Left lung (tissue), 4 donors: ENCODE measurements at regions not wholly inside any gene's neighbourhood (a gene's known extent, or its start where the extent isn't known, plus 50 kb on each side); places are given as distances from the start of the nearest gene placed in this dataset.

Experiments used
- ATAC-seq: fragments of 200-7000 bp; cut with Tn5 transposase; one replicate; pipeline ENCODE4 v1.9.1; 2020; ENCODE audit warnings: moderate library complexity
- DNase-seq, 4 donors: peaks; one replicate each; pipeline ENCODE4 v3.0.0-alpha.2; 2013 to 2020
- H3K27ac ChIP-seq, 2 donors: fragments of 200-600 bp; sonication (generic) in 1 of 2; one replicate each; pipeline versions ENCODE4 v1.5.0 to v1.8.0; 2020 to 2021
- H3K27me3 ChIP-seq, 2 donors: fragments of 200-600 bp; sonication (generic) in 1 of 2; one replicate each; pipeline versions ENCODE4 v1.5.0 to v1.8.0; 2020 to 2021
- H3K36me3 ChIP-seq, 2 donors: fragments of 200-600 bp; sonication (generic) in 1 of 2; one replicate each; pipeline versions ENCODE4 v1.5.0 to v1.8.0; 2020 to 2021
- H3K4me1 ChIP-seq, 2 donors: fragments of 200-600 bp; one replicate each; pipeline ENCODE4 v1.8.0; 2021
- H3K4me3 ChIP-seq, 2 donors: fragments of 200-600 bp; sonication (generic) in 1 of 2; one replicate each; pipeline versions ENCODE4 v1.5.0 to v1.8.0; 2020 to 2021; ENCODE audit warnings: mild to moderate bottlenecking in 1 of 2
- H3K9me3 ChIP-seq, 2 donors: fragments of 200-600 bp; sonication (generic) in 1 of 2; one replicate each; pipeline versions ENCODE4 v1.5.0 to v1.8.0; 2020 to 2021
- intact Hi-C, 2 donors: fragments of 100-400 bp; cut with DNase I; formaldehyde crosslinking; loops; one replicate each; pipeline versions ENCODE4 v1.11.2 to v1.14.2; 2022
- TF ChIP-seq, protein P1 (sequence below), 2 donors: fragments of 200-600 bp; sonication (generic) in 1 of 2; IDR thresholded peaks; one replicate each; pipeline versions ENCODE4 v1.5.0 to v1.8.0; 2021; ENCODE audit warnings: antibody characterized with exemption in 2 of 2
- donor health status: DM: no; HTN: yes; CAD: no.
- donor health status: DM: no; HTN: no; CAD: no.

DNA sequence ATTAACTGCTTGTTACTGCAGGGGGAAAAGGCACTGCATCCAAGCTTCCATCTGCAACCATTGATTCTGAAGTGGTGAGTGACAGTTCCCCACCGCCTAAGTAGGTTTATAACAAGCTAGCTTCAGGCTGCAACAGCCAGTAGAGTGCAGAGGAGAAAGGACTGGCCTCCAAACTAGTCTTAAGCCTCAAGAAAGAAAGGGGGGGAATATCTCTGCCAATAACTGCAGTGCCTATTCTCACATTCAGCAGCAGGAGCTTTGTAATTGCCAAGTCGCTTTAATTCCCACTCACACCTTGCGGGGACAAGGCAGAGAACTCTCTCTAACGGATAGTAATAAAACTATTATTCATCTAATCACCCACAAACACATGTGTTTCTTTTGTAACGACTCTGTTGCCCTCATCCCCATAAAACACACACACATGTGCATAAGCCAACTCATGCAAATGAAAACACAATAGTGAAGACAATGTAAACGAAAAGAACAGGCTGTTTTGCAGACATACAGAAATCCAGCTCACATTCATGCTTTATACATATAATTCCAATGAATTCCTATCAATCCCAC, 1963.3 kb upstream of the PIK3C3 start:
- Histone ChIP-seq H3K36me3 (no peaks in the 10 kb centered on the region), H3K4me3 (no peak overlapping the region), H3K27me3 (no peaks in the 10 kb centered on the region), H3K9me3 (no peaks in the 10 kb centered on the region), H3K4me1 (no peaks in the 10 kb centered on the region), H3K27ac (no peak overlapping the region)
- TF ChIP-seq, protein P1, sequence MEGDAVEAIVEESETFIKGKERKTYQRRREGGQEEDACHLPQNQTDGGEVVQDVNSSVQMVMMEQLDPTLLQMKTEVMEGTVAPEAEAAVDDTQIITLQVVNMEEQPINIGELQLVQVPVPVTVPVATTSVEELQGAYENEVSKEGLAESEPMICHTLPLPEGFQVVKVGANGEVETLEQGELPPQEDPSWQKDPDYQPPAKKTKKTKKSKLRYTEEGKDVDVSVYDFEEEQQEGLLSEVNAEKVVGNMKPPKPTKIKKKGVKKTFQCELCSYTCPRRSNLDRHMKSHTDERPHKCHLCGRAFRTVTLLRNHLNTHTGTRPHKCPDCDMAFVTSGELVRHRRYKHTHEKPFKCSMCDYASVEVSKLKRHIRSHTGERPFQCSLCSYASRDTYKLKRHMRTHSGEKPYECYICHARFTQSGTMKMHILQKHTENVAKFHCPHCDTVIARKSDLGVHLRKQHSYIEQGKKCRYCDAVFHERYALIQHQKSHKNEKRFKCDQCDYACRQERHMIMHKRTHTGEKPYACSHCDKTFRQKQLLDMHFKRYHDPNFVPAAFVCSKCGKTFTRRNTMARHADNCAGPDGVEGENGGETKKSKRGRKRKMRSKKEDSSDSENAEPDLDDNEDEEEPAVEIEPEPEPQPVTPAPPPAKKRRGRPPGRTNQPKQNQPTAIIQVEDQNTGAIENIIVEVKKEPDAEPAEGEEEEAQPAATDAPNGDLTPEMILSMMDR (IDR thresholded peaks at IDR 0.05) = no peak
- intact Hi-C loops = no loop called here
- ATAC-seq = no peak
- DNase-seq = no peak

DNA sequence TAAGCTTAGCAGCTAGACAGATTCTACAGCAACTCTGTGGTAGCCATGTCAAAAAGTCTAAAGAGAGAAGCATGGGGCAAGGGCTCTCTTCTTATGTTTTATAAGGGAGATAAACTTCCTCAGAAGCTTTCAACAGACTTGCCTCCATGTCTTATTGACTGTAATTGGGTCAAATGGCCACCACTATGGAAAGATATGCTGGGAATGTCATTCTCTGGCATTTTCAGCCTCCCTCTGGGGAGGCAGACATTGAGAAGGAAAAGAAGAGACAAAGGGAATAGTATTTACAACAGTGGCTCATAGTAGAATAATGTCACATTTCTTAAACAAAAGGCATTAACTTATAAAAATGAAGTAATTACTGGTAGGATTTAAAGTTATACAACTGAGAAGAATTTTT, 1964.5 kb upstream of the PIK3C3 start:
- intact Hi-C loops = no loop called here
- no peaks in the 10 kb centered on the region for H3K9me3 ChIP-seq
- no peak overlapping the region for H3K27ac ChIP-seq
- no peaks in the 10 kb centered on the region for H3K27me3 ChIP-seq
- H3K4me3 ChIP-seq = no peak overlapping the region
- ATAC-seq = no peak
- TF ChIP-seq, protein P1 (IDR thresholded peaks at IDR 0.05) = no peak
- DNase-seq = no peak
- no peaks in the 10 kb centered on the region for H3K4me1 ChIP-seq
- H3K36me3 ChIP-seq = no peaks in the 10 kb centered on the region

DNA sequence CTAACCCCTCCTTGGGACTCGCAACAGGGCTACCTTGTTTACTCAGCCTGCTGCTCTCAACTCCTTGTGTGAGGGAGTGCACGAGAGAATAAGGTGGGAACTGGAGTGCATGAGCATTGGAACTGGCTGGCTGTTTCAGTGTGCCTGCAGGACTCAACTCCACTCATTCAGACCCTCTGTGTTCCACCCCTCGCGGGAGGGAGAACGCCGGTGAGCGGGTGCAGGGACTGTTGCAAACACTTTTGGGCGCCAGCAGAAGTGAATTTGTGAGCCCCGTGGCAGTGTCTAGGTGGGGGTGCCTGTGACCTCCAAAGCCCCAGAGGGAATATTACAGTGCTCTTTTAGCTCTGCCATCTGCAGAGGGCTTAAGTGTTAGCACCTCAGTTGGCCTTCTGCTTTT, 1978.3 kb upstream of the PIK3C3 start:
- Histone ChIP-seq H3K36me3 (no peaks in the 10 kb centered on the region), H3K9me3 (no peaks in the 10 kb centered on the region), H3K27me3 (no peaks in the 10 kb centered on the region), H3K4me1 (no peaks in the 10 kb centered on the region), H3K4me3 (no peak overlapping the region), H3K27ac (no peak overlapping the region)
- peak in 1 of 4 donors; percentile 47 for DNase-seq
- TF ChIP-seq, protein P1 (IDR thresholded peaks at IDR 0.05) = no peak
- intact Hi-C loops = no loop called here
- ATAC-seq = no peak

DNA sequence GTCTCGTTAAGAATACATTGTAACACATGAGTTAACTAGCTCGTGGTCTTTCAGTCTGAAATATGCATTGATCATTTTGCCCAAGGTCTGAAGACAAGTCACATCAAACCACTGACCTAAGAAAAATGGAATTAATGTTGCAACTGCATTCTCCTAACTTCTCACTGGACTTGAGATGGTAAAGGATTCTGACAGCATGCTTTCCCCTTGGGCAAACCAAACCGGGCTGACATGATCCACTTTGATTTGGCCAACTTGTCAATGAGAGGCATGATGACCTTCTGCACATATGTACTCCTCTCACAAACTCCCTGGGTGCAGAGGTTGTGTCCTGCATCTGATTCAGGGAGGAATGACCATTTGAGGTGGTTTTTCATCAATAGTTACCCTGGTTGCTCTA, 1982.5 kb upstream of the PIK3C3 start:
- Histone ChIP-seq H3K4me3 (no peak overlapping the region), H3K27ac (no peak overlapping the region), H3K36me3 (no peaks in the 10 kb centered on the region), H3K9me3 (no peaks in the 10 kb centered on the region), H3K27me3 (no peaks in the 10 kb centered on the region), H3K4me1 (no peaks in the 10 kb centered on the region)
- no peak for ATAC-seq
- intact Hi-C loops = no loop called here
- no peak for DNase-seq
- TF ChIP-seq, protein P1 (IDR thresholded peaks at IDR 0.05) = no peak

DNA sequence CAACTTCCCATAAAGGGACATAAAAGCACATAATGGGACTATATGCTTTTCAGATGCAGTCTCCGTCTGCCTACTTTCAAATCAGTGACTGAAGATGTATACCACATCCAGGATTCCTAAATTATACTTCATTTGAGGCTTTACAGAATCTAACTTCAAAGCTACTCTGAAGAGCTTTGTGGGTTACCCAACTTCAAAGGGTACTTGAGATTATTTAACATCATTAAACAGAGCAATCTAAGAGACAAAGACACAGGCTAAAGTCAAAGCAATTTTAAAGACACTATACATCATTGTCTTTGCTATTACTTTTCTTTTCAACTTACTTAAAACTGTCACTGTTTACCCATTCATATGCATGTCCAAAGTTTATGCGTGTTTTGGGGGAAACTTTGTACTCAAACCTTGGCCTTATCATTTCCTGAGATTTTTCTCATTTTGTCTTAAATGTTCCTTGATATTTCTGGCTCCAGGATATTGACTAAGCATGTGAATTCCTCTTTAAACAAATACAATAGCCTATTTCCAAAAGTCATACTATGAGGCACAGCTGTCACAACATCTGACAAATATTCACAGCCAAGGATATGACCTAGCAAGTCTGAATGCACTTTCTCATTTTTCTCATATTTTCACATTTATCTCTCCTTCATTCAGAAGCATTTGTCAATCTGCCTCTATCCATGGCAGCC, 1985.1 kb upstream of the PIK3C3 start:
- Histone ChIP-seq H3K4me3 (no peak overlapping the region), H3K9me3 (no peaks in the 10 kb centered on the region), H3K36me3 (no peaks in the 10 kb centered on the region), H3K27ac (no peak overlapping the region), H3K4me1 (no peaks in the 10 kb centered on the region), H3K27me3 (no peaks in the 10 kb centered on the region)
- TF ChIP-seq, protein P1 (IDR thresholded peaks at IDR 0.05) = no peak
- ATAC-seq (no peak), DNase-seq (no peak)
- intact Hi-C loops = no loop called here
